K562 (cell line): ENCODE measurements at regions not wholly inside any gene's neighbourhood (a gene's known extent, or its start where the extent isn't known, plus 50 kb on each side); places are given as distances from the start of the nearest gene placed in this dataset.

Experiments used
- ATAC-seq: fragments of 200-7000 bp; cut with Tn5 transposase; 3 replicates; pipeline ENCODE4 v1.9.1; 2020; ENCODE audit warnings: moderate library complexity
- BruUV-seq: library from RNA; stranded (reverse); fragments of 400-500 nt; replicated peaks from 2 replicates; lab custom pipeline; 2021; lab: Mats Ljungman, UMichigan
- CTCF ChIA-PET: fragments of 300-600 bp; formaldehyde crosslinking; extraction: SDS; loops from one replicate; lab custom pipeline; 2021; ENCODE audit warnings: low intra/inter-chr PET ratio; lab: Yijun Ruan, JAX
- POLR2A ChIA-PET: fragments of 300-600, 350-650 bp; sonication (Branson Sonifier 250); formaldehyde crosslinking; extraction: SDS; loops from one replicate; lab custom pipeline; 2021; ENCODE audit warnings: antibody characterized with exemption, inconsistent platforms; lab: Yijun Ruan, JAX
- DNase-seq, 4 experiments: peaks; one replicate each; pipeline versions ENCODE4 v3.0.0 to v3.0.0-alpha.2; 2011 to 2018; ENCODE audit warnings: low spot score in 3 of 4, mixed read lengths in 3 of 4; ENCODE audit errors: extremely low read depth in 1 of 4
- FAIRE-seq: peaks from 2 replicates; lab custom pipeline; 2011; peaks lifted over from hg19 to GRCh38; lab: Jason Lieb, UNC
- H2AFZ ChIP-seq: 2 replicates; pipeline ENCODE4 v1.6.0; 2011; ENCODE audit warnings: low read depth, low read length, control low read depth, inconsistent platforms
- H3K27ac ChIP-seq: fragments of 200-600 bp; 3 replicates; pipeline ENCODE4 v1.8.0; 2011; ENCODE audit warnings: low read depth, mild to moderate bottlenecking, control low read depth, inconsistent platforms, low read length, moderate library complexity, mixed read lengths; ENCODE audit errors: extremely low read depth
- H3K27me3 ChIP-seq, 2 experiments: fragments of 300-600 bp in 1 of 2; 2 replicates in 1 of 2; 3 replicates in 1 of 2; pipeline versions ENCODE4 v1.6.0 to v1.8.0; 2011; ENCODE audit warnings: inconsistent platforms in 2 of 2, low read length in 2 of 2, mild to moderate bottlenecking in 1 of 2, mixed read lengths in 1 of 2, moderate library complexity in 1 of 2; ENCODE audit not compliant: control insufficient read depth in 2 of 2, insufficient read depth in 2 of 2
- H3K36me3 ChIP-seq: fragments of 300-600 bp; 3 replicates; pipeline ENCODE4 v1.8.0; 2011; ENCODE audit warnings: mild to moderate bottlenecking, low read length, inconsistent platforms; ENCODE audit not compliant: control insufficient read depth, insufficient read depth
- H3K4me1 ChIP-seq, 2 experiments: fragments of 200-600 bp in 1 of 2; replicated peaks in 1 of 2; 2 replicates in 1 of 2; 3 replicates in 1 of 2; pipeline versions ENCODE4 v1.5.1 to v1.8.0; 2011; ENCODE audit warnings: inconsistent platforms in 2 of 2, low read length in 2 of 2, mild to moderate bottlenecking in 1 of 2, mixed read lengths in 1 of 2, moderate library complexity in 1 of 2; ENCODE audit not compliant: control insufficient read depth in 2 of 2, insufficient read depth in 2 of 2
- H3K4me2 ChIP-seq: 2 replicates; pipeline ENCODE4 v1.6.1; 2011; ENCODE audit warnings: low read length, control low read depth, inconsistent platforms, mixed read lengths; ENCODE audit not compliant: insufficient read depth
- H3K4me3 ChIP-seq: fragments of 200-600 bp; sonication (generic), shearing (Covaris generic); 2 replicates; pipeline ENCODE4 v1.5.1; 2016; ENCODE audit warnings: control low read depth, inconsistent platforms
- H3K79me2 ChIP-seq: fragments of 200-600 bp; 3 replicates; pipeline ENCODE4 v1.8.0; 2011; ENCODE audit warnings: low read length, inconsistent platforms; ENCODE audit not compliant: control insufficient read depth, insufficient read depth
- H3K9ac ChIP-seq, 2 experiments: 2 replicates each; pipeline versions ENCODE4 v1.6.0 to v1.6.1; 2011; ENCODE audit warnings: low read depth in 2 of 2, low read length in 2 of 2, control low read depth in 1 of 2, inconsistent platforms in 1 of 2, mild to moderate bottlenecking in 1 of 2, mixed read lengths in 1 of 2; ENCODE audit not compliant: insufficient read depth in 1 of 2
- H3K9me1 ChIP-seq: one replicate; pipeline ENCODE4 v1.6.0; 2011; ENCODE audit warnings: inconsistent platforms, mild to moderate bottlenecking, low read length, moderate library complexity; ENCODE audit not compliant: control insufficient read depth, insufficient read depth
- H3K9me3 ChIP-seq: replicated peaks from 2 replicates; pipeline ENCODE4 v1.5.1; 2011; ENCODE audit warnings: low read depth, low read length, inconsistent platforms; ENCODE audit not compliant: control insufficient read depth, insufficient read depth
- H4K20me1 ChIP-seq: replicated peaks from 2 replicates; pipeline ENCODE4 v1.6.1; 2011; ENCODE audit warnings: low read length, inconsistent platforms, mixed read lengths; ENCODE audit not compliant: control insufficient read depth, insufficient read depth
- ERF ChIP-seq: fragments of 450-650 bp; formaldehyde crosslinking; IDR thresholded peaks from 2 replicates; pipeline ENCODE4 v1.4.0; 2020; ENCODE audit warnings: mild to moderate bottlenecking, mixed read lengths
- KLF1 ChIP-seq: fragments of 450-650 bp; IDR thresholded peaks from 2 replicates; pipeline ENCODE4 v1.6.1; 2016; ENCODE audit warnings: missing genetic modification characterization, missing compliant biosample characterization
- NR2F6 ChIP-seq: fragments of 450-650 bp; formaldehyde crosslinking; IDR thresholded peaks from 2 replicates; pipeline ENCODE4 v1.4.0; 2020; ENCODE audit warnings: mild to moderate bottlenecking
- PTRF ChIP-seq: fragments of 450-650 bp; IDR thresholded peaks from 2 replicates; pipeline ENCODE4 v1.6.1; 2016; ENCODE audit warnings: mild to moderate bottlenecking, missing genetic modification characterization, missing compliant biosample characterization
- PTTG1 ChIP-seq: fragments of 450-650 bp; IDR thresholded peaks from 2 replicates; pipeline ENCODE4 v1.6.1; 2016; ENCODE audit warnings: low read depth, mild to moderate bottlenecking, missing genetic modification characterization, missing compliant biosample characterization
- SNRNP70 ChIP-seq: fragments of 200-400 bp; formaldehyde crosslinking; optimal IDR thresholded peaks from 2 replicates; pipeline ENCODE3; 2017; ENCODE audit warnings: low read depth, low read length
- SPI1 ChIP-seq: IDR thresholded peaks from 2 replicates; pipeline ENCODE4 v1.6.1; 2011; ENCODE audit warnings: low read depth, low read length, control low read depth, borderline replicate concordance
- ZNF586 ChIP-seq: fragments of 450-650 bp; formaldehyde crosslinking; conservative IDR thresholded peaks from 2 replicates; pipeline ENCODE4 v1.4.0; 2020; ENCODE audit warnings: mild to moderate bottlenecking, moderate library complexity
- WGBS: fragments of 100-300 bp; shearing (Covaris generic); methylation state at CpG from one replicate; pipeline ENCODE4 v1.1.6; 2016; ENCODE audit warnings: low coverage, mixed read lengths; ENCODE audit not compliant: insufficient coverage; ENCODE audit errors: missing lambda C conversion rate; 5-methylcytosine and 5-hydroxymethylcytosine counted together
- in situ Hi-C: fragments of 300-500 bp; cut with MboI; formaldehyde crosslinking; loops from 4 replicates; pipeline ENCODE4 v1.15.0; 2018; ENCODE audit warnings: inconsistent platforms, mixed read lengths
- intact Hi-C: fragments of 100-400 bp; cut with micrococcal nuclease; formaldehyde crosslinking; loops from 2 replicates; pipeline ENCODE4 v1.14.2; 2022
- TF ChIP-seq, protein P1 (sequence below): sonication (generic); formaldehyde crosslinking; IDR thresholded peaks from 2 replicates; pipeline ENCODE4 v1.8.0; 2023; ENCODE audit warnings: missing genetic modification reagents, mild to moderate bottlenecking, borderline replicate concordance
- TF ChIP-seq, protein P2 (sequence below): fragments of 250-450 bp; sonication (Bioruptor Pico); IDR thresholded peaks from 2 replicates; pipeline ENCODE4 v1.5.0; 2021; ENCODE audit warnings: mild to moderate bottlenecking, moderate library complexity

DNA sequence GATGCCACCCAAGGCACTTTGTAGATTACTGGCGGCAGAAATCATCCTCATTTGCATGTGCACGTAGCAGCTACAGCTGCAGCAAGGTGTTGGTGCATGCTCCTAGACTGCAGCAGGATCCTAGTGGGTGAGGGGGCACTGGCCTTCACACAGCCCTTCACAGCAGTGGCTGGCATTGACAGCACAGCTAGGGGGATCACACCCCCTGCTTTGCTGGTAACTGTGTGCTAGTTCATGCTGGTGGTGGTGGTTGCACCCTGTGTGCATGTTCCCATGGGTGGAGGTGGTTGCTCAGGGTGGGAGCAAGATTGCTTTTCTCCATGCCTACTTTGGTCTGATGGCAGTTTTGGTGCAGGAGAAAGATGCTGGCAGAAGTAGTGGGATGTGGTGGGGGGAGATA, 1695.1 kb upstream of the CDH6 start (continued):
- TF ChIP-seq, protein P1, sequence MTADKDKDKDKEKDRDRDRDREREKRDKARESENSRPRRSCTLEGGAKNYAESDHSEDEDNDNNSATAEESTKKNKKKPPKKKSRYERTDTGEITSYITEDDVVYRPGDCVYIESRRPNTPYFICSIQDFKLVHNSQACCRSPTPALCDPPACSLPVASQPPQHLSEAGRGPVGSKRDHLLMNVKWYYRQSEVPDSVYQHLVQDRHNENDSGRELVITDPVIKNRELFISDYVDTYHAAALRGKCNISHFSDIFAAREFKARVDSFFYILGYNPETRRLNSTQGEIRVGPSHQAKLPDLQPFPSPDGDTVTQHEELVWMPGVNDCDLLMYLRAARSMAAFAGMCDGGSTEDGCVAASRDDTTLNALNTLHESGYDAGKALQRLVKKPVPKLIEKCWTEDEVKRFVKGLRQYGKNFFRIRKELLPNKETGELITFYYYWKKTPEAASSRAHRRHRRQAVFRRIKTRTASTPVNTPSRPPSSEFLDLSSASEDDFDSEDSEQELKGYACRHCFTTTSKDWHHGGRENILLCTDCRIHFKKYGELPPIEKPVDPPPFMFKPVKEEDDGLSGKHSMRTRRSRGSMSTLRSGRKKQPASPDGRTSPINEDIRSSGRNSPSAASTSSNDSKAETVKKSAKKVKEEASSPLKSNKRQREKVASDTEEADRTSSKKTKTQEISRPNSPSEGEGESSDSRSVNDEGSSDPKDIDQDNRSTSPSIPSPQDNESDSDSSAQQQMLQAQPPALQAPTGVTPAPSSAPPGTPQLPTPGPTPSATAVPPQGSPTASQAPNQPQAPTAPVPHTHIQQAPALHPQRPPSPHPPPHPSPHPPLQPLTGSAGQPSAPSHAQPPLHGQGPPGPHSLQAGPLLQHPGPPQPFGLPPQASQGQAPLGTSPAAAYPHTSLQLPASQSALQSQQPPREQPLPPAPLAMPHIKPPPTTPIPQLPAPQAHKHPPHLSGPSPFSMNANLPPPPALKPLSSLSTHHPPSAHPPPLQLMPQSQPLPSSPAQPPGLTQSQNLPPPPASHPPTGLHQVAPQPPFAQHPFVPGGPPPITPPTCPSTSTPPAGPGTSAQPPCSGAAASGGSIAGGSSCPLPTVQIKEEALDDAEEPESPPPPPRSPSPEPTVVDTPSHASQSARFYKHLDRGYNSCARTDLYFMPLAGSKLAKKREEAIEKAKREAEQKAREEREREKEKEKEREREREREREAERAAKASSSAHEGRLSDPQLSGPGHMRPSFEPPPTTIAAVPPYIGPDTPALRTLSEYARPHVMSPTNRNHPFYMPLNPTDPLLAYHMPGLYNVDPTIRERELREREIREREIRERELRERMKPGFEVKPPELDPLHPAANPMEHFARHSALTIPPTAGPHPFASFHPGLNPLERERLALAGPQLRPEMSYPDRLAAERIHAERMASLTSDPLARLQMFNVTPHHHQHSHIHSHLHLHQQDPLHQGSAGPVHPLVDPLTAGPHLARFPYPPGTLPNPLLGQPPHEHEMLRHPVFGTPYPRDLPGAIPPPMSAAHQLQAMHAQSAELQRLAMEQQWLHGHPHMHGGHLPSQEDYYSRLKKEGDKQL (CRISPR knock-in tag) = no peak

DNA sequence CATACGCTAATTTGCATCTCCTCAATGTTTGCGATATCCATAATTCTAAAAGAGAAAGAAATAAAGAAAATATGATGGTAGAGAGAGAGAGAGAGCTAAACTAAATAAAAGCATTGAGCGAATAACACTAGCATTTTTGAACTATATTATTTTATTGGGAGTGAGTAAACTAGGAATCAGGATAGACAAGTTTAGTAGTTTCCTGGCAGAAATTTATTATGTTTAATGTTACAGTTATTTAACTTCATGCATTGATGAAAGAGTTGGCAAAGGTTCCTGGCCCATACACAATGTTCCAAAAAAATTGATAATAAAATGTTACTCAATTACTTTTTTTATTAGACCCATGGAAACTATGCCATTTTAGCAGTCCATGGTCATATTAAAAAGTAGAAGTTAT, 1708.2 kb upstream of the CDH6 start:
- H3K27me3 ChIP-seq = no peaks in the 10 kb centered on the region
- H2AFZ ChIP-seq = no peak overlapping the region
- H3K4me3 ChIP-seq = no peak overlapping the region
- in situ Hi-C loops = no loop called here
- no peaks in the 10 kb centered on the region for H3K9me1 ChIP-seq
- ChIA-PET CTCF (no interaction called here), POLR2A (no interaction called here)
- TF ChIP-seq KLF1 (no peak), ZNF586 (CRISPR knock-in tag) (no peak), ERF (CRISPR knock-in tag) (no peak), SPI1 (no peak), SNRNP70 (no peak), NR2F6 (CRISPR knock-in tag) (no peak), PTRF (no peak), PTTG1 (no peak)
- TF ChIP-seq, protein P2, sequence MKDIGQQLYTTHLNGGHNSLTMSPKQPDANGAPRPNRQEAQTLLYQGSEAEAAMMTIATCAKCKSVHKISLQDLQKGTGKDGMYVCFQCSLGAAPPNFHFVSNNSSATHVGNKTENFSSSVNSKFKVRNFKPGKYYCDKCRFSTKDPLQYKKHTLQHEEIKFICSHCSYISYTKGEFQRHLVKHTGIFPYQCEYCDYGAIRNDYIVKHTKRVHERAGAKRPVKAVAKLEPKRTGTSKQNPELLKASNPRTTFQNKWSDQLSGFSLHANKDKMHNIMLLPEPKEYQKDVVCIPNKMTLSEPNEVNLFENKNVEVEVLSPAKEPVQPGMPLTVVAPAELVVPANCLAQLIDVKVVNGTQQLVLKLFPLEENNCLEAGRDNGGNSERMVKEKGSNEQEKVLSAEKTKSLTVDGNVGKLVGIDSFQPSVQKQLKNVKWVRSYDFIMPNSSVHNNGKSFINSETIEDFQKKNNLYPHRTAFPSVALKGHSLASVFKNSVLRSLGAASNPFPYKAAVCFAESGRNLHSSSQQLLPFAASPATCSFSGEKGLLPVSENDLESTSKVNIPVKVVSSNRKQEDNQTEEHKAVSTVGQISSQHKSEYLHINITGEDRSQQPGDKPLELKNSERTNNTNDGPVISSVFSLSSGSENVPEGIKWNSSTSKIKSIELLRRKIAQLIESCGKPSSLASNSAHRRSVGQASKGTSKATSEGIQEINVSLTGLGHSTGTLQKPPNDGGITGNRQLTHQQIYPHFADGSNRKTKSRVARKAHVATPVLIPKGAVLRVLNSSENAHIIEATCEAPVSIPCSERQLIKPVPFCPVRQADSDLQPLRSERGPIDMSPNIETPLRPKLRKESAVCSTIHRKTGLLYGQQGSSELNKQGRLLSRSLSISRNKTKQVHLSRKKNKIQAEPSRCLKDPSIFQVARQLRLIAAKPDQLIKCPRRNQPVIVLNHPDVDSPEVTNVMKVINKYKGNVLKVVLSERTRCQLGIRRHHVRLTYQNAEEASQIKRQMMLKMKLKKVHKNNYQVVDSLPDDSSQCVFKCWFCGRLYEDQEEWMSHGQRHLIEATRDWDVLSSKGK (CRISPR knock-in tag) = no peak
- no peaks in the 10 kb centered on the region for H3K4me1 ChIP-seq
- no TSS peak for BruUV-seq
- no peak overlapping the region for H3K27ac ChIP-seq
- 13% methylated on average over 3 of the region's 3 CpGs for WGBS
- H4K20me1 ChIP-seq = no peaks in the 10 kb centered on the region
- H3K9me3 ChIP-seq = no peaks in the 10 kb centered on the region
- no peak for FAIRE-seq
- no peaks in the 10 kb centered on the region for H3K79me2 ChIP-seq
- no peak overlapping the region for H3K4me2 ChIP-seq
- intact Hi-C loops = no loop called here
- no peak for DNase-seq
- ATAC-seq = no peak
- H3K9ac ChIP-seq = no peak overlapping the region
- no peaks in the 10 kb centered on the region for H3K36me3 ChIP-seq
